HG02852 (cell line): ENCODE measurements at regions not wholly inside any gene's neighbourhood (a gene's known extent, or its start where the extent isn't known, plus 50 kb on each side); places are given as distances from the start of the nearest gene placed in this dataset.

Experiments
- ATAC-seq: cut with Tn5 transposase; IDR thresholded peaks from one replicate; pipeline ENCODE4 v1.9.1; 2021; ENCODE audit warnings: mild to moderate bottlenecking, moderate library complexity; ENCODE audit not compliant: unreplicated experiment

DNA sequence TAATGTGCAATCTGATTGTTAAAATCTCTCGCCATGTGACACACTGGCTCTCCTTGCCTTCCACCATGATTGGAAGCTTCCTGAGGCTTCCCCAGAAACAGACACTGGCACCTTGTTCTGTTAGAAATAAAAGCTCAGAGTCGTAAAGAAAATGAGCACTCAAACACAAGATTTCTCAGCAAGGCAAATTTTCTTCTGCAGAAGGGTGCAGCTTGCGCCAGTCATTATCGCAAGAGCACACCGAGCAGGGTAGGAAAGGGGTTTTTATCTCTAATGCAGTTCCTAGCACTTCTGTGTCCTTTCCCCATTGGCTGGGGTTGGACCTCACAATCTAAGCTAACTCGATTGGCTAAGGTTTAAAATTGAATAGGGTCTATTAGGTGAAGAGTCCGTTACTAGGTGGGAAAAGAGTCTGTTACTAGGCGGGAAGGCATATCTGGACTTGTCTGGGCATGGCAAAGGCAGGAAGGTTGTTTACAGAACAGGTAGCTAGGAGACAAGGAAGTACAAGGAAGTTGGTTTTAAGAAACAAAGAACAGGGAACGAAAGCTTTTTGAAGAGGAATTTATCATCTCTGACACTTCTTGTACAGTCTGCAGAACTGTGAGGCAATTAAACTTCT, 62.6 kb upstream of the BICD1 start:
- ATAC-seq: no peak

DNA sequence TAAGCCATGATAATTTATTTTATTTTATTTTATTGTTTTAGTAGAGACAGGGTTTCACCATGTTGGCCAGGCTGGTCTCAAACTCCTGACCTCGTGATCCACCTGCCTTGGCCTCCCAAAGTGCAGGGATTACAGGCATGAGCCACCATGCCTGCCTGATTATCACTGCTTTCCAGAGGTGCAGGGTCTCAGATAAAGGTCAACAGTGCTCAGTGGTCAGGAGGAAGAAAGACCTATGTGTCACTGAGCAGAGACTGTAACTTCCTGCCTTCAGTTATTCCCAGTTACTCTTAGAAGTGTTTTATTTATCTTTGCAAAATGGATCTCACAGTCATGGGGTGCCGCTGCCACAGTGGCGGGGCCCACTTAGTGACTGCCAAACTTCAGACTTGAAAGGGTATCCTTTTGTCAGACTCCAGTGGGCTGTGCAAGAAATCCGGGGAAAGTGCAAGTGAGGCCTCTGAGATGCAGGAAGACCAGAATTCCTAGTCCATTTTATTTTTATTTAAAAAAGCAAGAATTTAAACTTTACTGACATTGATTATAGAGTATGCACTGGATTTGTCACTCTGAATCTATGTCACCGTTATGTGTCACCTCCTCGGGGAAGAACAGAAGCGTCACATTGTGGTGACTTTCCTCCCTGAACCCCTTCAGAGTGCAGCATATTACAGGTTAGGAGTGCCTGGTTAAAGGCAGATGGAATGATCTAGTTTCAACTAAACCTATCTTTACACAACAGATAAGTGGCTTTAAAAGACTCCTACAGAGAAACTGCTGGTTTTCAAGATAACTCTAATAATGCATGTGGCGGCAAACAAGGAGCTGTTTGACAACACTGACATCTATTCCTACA, 59.1 kb upstream of the BICD1 start:
- no peak for ATAC-seq

DNA sequence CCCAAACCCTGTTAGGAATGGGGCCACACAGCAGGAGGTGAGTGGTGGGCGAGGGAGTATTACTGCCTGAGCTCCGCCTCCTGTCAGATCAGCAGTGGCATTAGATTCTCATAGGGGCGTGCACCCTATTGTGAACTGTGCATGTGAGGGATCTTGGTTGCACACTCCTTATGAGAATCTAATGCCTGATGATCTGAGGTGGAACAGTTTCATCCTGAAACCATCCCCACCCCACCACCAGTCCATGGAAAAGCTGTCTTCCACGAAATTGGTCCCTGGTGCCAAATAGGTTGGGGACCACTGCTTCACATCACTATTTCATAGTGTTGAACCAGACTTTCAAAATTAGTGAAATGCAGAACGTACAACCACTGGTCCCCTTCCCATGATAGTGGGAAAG, 57.9 kb upstream of the BICD1 start:
- no peak for ATAC-seq

DNA sequence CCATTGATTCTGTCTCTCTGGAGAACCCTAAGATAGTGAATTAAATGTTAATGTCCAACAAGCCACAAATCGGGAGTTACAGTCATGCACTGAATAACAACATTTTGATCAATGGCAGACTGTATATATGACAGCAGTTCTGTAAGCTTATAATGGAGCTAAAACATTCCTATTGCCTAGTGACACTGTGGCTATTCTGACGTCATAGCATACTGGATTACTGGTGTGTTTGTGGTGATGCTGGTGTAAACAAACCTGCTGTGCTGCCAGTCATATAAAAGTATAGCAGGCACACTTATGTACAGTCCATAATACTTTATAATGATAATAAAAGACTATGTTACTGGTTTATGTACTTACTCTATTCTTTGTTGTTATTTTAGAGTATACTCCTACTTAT, 56.7 kb upstream of the BICD1 start:
- ATAC-seq: no peak

DNA sequence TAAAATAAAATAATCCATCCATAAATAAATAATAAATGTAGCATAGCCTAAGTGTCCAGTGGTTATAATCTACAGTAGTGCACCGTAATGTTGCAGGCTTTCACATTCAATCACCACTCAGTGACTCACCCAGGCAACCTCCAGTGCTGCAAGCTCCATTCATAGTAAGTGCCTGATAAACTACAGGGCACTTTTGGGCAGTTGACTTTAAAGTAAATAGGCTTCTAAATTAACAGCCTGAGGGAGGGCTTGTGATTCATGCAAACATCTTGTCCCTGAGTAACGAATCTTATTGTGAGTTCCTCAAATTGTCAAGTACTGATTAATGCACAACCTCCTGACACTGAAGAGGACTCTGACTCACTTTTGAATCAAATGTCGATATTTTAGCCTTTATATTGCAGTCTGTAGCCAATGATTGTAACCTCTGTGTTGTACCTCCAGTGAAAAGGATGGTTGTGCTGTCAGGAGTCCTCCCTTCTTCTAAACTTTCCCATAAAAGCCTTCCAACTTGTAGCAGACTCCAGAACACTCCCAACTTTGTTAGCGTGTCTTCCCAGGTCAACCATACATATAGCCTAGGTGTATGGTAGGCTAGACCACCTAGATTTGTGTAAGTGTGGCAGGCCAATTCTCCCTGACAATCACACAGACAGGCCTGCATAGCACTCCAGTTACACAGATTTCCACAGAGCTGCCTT, 55.0 kb upstream of the BICD1 start:
- ATAC-seq: no peak

DNA sequence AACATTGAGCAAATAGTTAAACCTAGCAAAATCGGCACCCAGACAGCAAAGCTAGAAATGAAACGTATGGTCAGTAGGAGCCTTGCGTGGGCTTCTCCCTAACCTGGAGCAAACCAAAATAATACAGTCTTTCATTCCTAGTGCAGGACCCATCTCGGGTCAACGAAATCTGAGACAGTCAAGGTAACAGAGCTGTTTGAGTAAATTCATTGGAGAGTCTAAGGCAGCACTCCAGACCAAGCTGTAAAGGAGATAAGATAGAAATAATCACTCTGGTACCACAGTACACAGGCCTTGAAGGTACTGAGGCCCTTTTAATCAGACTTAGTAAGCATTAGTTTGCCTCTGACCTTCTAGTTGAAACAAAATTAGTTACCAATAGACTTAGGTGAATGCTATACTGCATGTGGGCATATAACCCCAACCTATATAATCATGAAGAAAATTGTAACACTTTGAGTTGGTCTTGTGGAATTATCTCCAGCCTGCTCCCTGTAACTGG, 54.4 kb upstream of the BICD1 start:
- no peak for ATAC-seq

DNA sequence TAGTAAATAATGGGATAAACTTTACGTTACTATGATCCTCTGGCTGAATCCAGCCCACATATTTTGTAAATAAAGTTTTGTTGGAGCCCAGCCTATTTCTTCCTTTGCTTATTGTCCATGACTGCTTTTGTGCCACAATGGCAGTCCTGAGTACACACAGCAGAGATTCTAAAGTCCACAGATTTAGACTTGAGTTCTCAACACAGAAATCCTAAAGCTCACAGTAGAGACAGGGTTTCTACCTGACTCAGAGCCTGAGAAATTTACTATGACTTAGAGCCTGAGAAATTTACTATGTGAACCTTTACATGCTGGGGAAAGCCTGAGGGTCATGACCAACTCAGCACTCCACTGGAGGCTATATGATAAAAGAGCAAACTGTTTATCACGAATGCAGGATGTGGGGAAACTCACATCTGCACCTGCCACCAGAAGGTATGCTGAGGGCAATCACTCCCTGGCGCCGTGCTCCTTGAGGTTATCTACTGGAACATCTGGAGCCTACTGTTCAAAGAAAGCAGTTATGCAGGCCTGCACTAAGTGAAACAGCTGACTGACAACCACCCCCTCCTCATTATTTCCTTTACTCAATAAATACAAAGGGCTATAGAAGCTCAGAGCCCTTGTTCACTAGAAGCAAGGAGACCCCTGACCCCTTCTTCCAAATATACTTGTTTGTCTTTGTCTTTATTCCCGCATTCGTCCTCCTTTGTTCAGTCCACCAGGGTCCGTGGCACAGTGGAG, 52.6 kb upstream of the BICD1 start:
- ATAC-seq: no peak
